Trophoblast cell (in vitro differentiated cells and primary cell): ENCODE measurements at regions not wholly inside any gene's neighbourhood (a gene's known extent, or its start where the extent isn't known, plus 50 kb on each side); places are given as distances from the start of the nearest gene placed in this dataset.
A peak's percentile ranks its signal among the peaks of the same experiment; 100 is the strongest.
"Not testable (repeated sequence)": the region's sequence is repeated elsewhere in the genome, so short reads cannot be mapped to it uniquely, and the experiment has no call there.

Source experiments
- DNase-seq, 2 donors: peaks; one replicate each; pipeline ENCODE4 v3.0.0-alpha.2; 2016
- H2AFZ ChIP-seq: 2 replicates; pipeline ENCODE4 v1.6.1; 2013; ENCODE audit warnings: low read length, moderate library complexity, mild to moderate bottlenecking; ENCODE audit not compliant: insufficient read depth, poor library complexity
- H2AK5ac ChIP-seq: 2 replicates; pipeline ENCODE4 v1.6.1; 2013; ENCODE audit warnings: mild to moderate bottlenecking, low read length
- H2BK120ac ChIP-seq: 2 replicates; pipeline ENCODE4 v1.6.1; 2013; ENCODE audit warnings: low read length, mild to moderate bottlenecking, moderate library complexity; ENCODE audit not compliant: insufficient read depth, poor library complexity
- H2BK12ac ChIP-seq: 2 replicates; pipeline ENCODE4 v1.6.1; 2013; ENCODE audit warnings: mild to moderate bottlenecking, low read length, moderate library complexity
- H2BK5ac ChIP-seq: 2 replicates; pipeline ENCODE4 v1.6.1; 2013; ENCODE audit warnings: low read length, low read depth, moderate library complexity, mild to moderate bottlenecking; ENCODE audit not compliant: poor library complexity
- H3K14ac ChIP-seq: 2 replicates; pipeline ENCODE4 v1.6.1; 2013; ENCODE audit warnings: mild to moderate bottlenecking, low read length
- H3K18ac ChIP-seq: 2 replicates; pipeline ENCODE4 v1.6.1; 2013; ENCODE audit warnings: mild to moderate bottlenecking, low read length
- H3K23ac ChIP-seq: 2 replicates; pipeline ENCODE4 v1.6.1; 2013; ENCODE audit warnings: low read length
- H3K27ac ChIP-seq: 2 replicates; pipeline ENCODE4 v1.5.1; 2013; ENCODE audit warnings: low read depth, mild to moderate bottlenecking, inconsistent platforms, low read length, moderate library complexity
- H3K27me3 ChIP-seq: 2 replicates; pipeline ENCODE4 v1.6.1; 2013; ENCODE audit warnings: inconsistent platforms, mild to moderate bottlenecking, low read length, moderate library complexity; ENCODE audit not compliant: insufficient read depth
- H3K36me3 ChIP-seq, 2 experiments: 1 replicate in 1 of 2; 2 replicates in 1 of 2; pipeline ENCODE4 v1.6.1; 2013; ENCODE audit warnings: low read length in 2 of 2, mild to moderate bottlenecking in 2 of 2, moderate library complexity in 1 of 2; ENCODE audit not compliant: insufficient read depth in 2 of 2, control insufficient read depth in 1 of 2
- H3K4ac ChIP-seq: 2 replicates; pipeline ENCODE4 v1.6.1; 2013; ENCODE audit warnings: low read depth, mild to moderate bottlenecking, low read length, moderate library complexity
- H3K4me1 ChIP-seq, 2 experiments: 1 replicate in 1 of 2; 2 replicates in 1 of 2; pipeline ENCODE4 v1.6.1; 2013; ENCODE audit warnings: low read length in 2 of 2, mild to moderate bottlenecking in 2 of 2, moderate library complexity in 1 of 2; ENCODE audit not compliant: insufficient read depth in 2 of 2, control insufficient read depth in 1 of 2
- H3K4me2 ChIP-seq: 2 replicates; pipeline ENCODE4 v1.6.1; 2013; ENCODE audit warnings: inconsistent platforms, mild to moderate bottlenecking, low read length, moderate library complexity
- H3K4me3 ChIP-seq: 2 replicates; pipeline ENCODE4 v1.5.1; 2013; ENCODE audit warnings: mild to moderate bottlenecking, low read depth, low read length, inconsistent platforms
- H3K79me1 ChIP-seq: one replicate; pipeline ENCODE4 v1.6.1; 2013; ENCODE audit warnings: low read length
- H3K79me2 ChIP-seq: 2 replicates; pipeline ENCODE4 v1.6.1; 2013; ENCODE audit warnings: low read length, mild to moderate bottlenecking; ENCODE audit not compliant: control insufficient read depth, insufficient read depth, poor library complexity
- H3K9ac ChIP-seq: 2 replicates; pipeline ENCODE4 v1.6.1; 2013; ENCODE audit warnings: mild to moderate bottlenecking, low read length
- H3K9me3 ChIP-seq: 2 replicates; pipeline ENCODE4 v1.6.1; 2013; ENCODE audit warnings: low read depth, mild to moderate bottlenecking, control low read depth, inconsistent platforms, low read length; ENCODE audit not compliant: insufficient read depth
- H4K12ac ChIP-seq: 2 replicates; pipeline ENCODE4 v1.6.1; 2013; ENCODE audit warnings: low read depth, mild to moderate bottlenecking, low read length, moderate library complexity
- H4K8ac ChIP-seq: 2 replicates; pipeline ENCODE4 v1.6.1; 2013; ENCODE audit warnings: low read depth, mild to moderate bottlenecking, low read length, moderate library complexity
- H4K91ac ChIP-seq: one replicate; pipeline ENCODE4 v1.6.1; 2013; ENCODE audit warnings: low read depth, mild to moderate bottlenecking, low read length, moderate library complexity
- WGBS: extraction: QIAGEN DNeasy Blood & Tissue Kit; methylation state at CpG from one replicate; pipeline ENCODE4 v1.1.7; 2013; ENCODE audit warnings: missing lambda C conversion rate; ENCODE audit not compliant: insufficient read length, insufficient coverage; ENCODE audit errors: extremely low coverage; 5-methylcytosine and 5-hydroxymethylcytosine counted together

DNA sequence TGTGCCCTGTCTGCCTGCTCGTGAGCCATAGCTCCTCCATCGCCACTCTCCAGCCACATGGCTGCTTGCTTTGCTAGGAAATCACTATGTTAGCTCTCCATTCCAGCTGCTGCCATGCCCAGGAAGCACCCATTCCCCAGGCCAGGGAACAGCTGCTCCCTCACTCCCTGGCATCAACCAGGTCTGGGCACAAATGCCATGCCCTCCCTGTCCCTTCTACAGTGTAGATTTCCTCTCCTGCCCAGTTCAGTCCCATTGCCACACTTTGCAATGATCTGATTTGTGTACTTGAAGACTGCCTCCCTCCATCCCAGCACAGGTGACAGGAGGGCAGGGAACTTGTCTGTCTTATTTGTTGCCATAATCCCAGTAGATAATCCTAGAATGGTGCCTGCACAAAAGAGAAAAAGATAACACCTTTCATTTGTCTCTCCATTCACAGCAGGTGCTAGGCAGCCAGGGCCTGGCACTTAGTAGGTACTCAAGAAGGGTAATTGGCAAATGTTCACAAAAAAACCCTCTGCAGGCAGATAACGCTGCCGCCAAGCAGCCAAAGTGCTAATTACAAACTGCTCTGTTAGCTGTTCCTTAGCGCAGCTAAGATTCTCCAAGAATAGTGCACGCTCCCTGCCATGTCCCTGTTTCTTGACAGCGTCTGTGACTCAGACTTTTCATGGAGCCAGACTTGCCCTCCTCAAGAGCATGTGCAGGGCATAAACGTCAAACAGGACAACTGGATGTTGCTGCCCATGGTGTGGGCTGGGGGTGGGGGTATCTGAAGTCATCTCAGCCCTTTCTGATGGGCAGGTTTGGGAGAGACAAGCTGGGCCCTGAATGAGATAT, 69.1 kb downstream of the ARL6IP4 start:
- no peak overlapping the region for H2AK5ac ChIP-seq
- peak overlapping the region; percentile 9 for H3K23ac ChIP-seq
- no peak overlapping the region for H3K4me3 ChIP-seq
- H3K9me3 ChIP-seq, result no peaks in the 10 kb centered on the region
- no CpG with 5 or more reads among the region's 8 CpGs for WGBS
- H2BK5ac ChIP-seq, result no peak overlapping the region
- no peaks in the 10 kb centered on the region for H3K79me1 ChIP-seq
- H3K36me3 ChIP-seq, result no peaks in the 10 kb centered on the region
- H4K91ac ChIP-seq, result no peak overlapping the region
- no peak overlapping the region for H3K14ac ChIP-seq
- H2BK12ac ChIP-seq, result no peak overlapping the region
- H3K4me1 ChIP-seq, result peaks cover 10 to 11% of the 10 kb centered on the region in 2 experiments
- H3K27me3 ChIP-seq, result no peaks in the 10 kb centered on the region
- no peak overlapping the region for H4K12ac ChIP-seq
- H3K4me2 ChIP-seq, result no peak overlapping the region
- no peak overlapping the region for H2AFZ ChIP-seq
- no peak overlapping the region for H3K9ac ChIP-seq
- H2BK120ac ChIP-seq, result no peak overlapping the region
- H3K27ac ChIP-seq, result no peak overlapping the region
- no peak overlapping the region for H4K8ac ChIP-seq
- H3K4ac ChIP-seq, result no peak overlapping the region
- H3K79me2 ChIP-seq, result no peaks in the 10 kb centered on the region
- no peak for DNase-seq
- H3K18ac ChIP-seq, result no peak overlapping the region

DNA sequence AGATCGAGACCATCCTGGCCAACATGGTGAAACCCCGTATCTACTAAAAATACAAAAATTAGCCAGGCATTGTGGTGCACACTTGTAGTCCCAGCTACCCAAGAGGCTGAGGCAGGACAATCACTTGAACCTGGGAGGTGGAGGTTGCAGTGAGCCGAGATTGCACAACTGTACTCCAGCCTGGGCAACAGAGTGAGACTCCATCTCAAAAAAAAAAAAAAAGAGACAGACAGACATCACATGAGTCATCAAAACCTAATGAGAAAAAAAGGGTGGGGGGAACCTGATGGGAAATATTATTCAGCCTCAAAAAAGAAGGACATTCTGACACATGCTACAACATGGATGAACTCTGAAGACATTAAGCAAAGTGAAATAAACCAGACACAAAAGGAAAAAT, 67.4 kb downstream of the ARL6IP4 start:
- H3K4me2 ChIP-seq, H3K4me3 ChIP-seq, H3K14ac ChIP-seq, H3K9me3 ChIP-seq, H2BK12ac ChIP-seq, H3K4ac ChIP-seq, H2BK5ac ChIP-seq, H3K9ac ChIP-seq, H3K79me1 ChIP-seq, H3K18ac ChIP-seq, H3K79me2 ChIP-seq, H4K8ac ChIP-seq, H2AK5ac ChIP-seq, DNase-seq, H4K91ac ChIP-seq, H2BK120ac ChIP-seq, H2AFZ ChIP-seq, H3K27ac ChIP-seq, H3K27me3 ChIP-seq, H3K36me3 ChIP-seq, H3K23ac ChIP-seq, H4K12ac ChIP-seq: not testable (repeated sequence)
- peaks cover 10 to 11% of the 10 kb centered on the region in 2 experiments for H3K4me1 ChIP-seq
- WGBS, result no CpG with 5 or more reads among the region's 3 CpGs

DNA sequence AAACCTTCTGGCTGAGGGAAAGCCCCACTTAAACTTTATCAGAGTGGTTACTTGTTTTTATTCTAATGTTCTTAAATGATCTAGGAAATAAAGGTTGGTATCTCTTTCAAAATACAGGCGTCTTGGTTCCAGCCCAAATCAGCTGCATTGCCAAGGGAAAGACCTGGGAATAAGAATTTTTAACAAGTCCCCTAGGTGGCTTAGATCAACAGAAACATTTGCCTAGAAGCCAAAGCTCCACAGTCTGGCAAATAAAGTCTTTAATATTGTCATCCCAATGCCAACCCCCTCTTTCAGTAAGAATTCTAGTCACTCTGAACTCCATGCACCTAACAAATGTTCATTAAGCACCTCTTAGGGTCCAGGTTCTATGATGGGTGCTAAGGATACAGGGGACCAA, 66.8 kb downstream of the ARL6IP4 start:
- H2BK12ac ChIP-seq, result no peak overlapping the region
- no peaks in the 10 kb centered on the region for H3K27me3 ChIP-seq
- H2BK120ac ChIP-seq, result no peak overlapping the region
- no peak overlapping the region for H3K4me2 ChIP-seq
- H3K23ac ChIP-seq, result no peak overlapping the region
- no peak overlapping the region for H2AK5ac ChIP-seq
- H4K91ac ChIP-seq, result no peak overlapping the region
- no CpG with 5 or more reads among the region's 1 CpG for WGBS
- H3K27ac ChIP-seq, result no peak overlapping the region
- H3K79me2 ChIP-seq, result no peaks in the 10 kb centered on the region
- no peak for DNase-seq
- H3K4me3 ChIP-seq, result no peak overlapping the region
- H2AFZ ChIP-seq, result no peak overlapping the region
- H2BK5ac ChIP-seq, result no peak overlapping the region
- H3K9me3 ChIP-seq, result no peaks in the 10 kb centered on the region
- H3K14ac ChIP-seq, result no peak overlapping the region
- no peak overlapping the region for H4K8ac ChIP-seq
- no peaks in the 10 kb centered on the region for H3K36me3 ChIP-seq
- peaks cover 10 to 11% of the 10 kb centered on the region in 2 experiments for H3K4me1 ChIP-seq
- no peak overlapping the region for H3K18ac ChIP-seq
- no peak overlapping the region for H3K4ac ChIP-seq
- H3K9ac ChIP-seq, result no peak overlapping the region
- no peaks in the 10 kb centered on the region for H3K79me1 ChIP-seq
- H4K12ac ChIP-seq, result no peak overlapping the region

DNA sequence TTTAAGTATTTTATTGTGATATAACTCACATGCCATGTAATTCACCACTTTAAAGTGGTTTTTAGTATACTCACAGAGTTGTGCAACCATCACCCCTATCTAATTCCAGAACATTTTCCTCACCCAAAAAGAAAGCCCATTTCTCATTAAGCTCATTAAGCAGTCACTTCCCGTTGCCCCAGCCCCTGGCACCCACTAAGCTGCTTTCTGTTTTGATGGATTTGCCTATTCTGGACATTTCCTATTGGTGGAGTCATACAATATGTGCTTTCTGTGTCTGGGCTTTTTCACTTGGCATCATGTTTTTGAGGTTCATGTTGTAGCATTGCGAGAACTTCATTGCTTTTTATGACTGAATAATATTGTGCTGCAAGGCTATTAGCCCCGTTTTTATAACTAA, 66.0 kb downstream of the ARL6IP4 start:
- Histone ChIP-seq H2BK12ac (no peak overlapping the region), H3K18ac (no peak overlapping the region), H3K9me3 (no peaks in the 10 kb centered on the region), H3K14ac (no peak overlapping the region), H3K4me1 (peaks cover 10 to 11% of the 10 kb centered on the region in 2 experiments), H2BK120ac (no peak overlapping the region), H4K12ac (no peak overlapping the region), H3K27ac (no peak overlapping the region), H3K9ac (no peak overlapping the region), H3K79me1 (no peaks in the 10 kb centered on the region), H2BK5ac (no peak overlapping the region), H3K23ac (no peak overlapping the region), H3K4me2 (no peak overlapping the region), H4K8ac (no peak overlapping the region), H3K79me2 (no peaks in the 10 kb centered on the region), H2AK5ac (no peak overlapping the region), H2AFZ (no peak overlapping the region), H3K4ac (no peak overlapping the region), H3K4me3 (no peak overlapping the region), H3K36me3 (no peaks in the 10 kb centered on the region), H3K27me3 (no peaks in the 10 kb centered on the region), H4K91ac (no peak overlapping the region)
- DNase-seq, result no peak
- no CpG with 5 or more reads among the region's 3 CpGs for WGBS
